Body of pancreas (tissue), 4 donors: ENCODE measurements at regions not wholly inside any gene's neighbourhood (a gene's known extent, or its start where the extent isn't known, plus 50 kb on each side); places are given as distances from the start of the nearest gene placed in this dataset.

Experiments used
- POLR2A ChIP-seq, 3 donors: fragments of 450-650 bp; IDR thresholded peaks; one replicate each; pipeline ENCODE4 v1.6.1; 2016; ENCODE audit warnings: antibody characterized with exemption in 3 of 3, mild to moderate bottlenecking in 2 of 3
- TF ChIP-seq, protein P1 (sequence below), 7 experiments: fragments of 450-650 bp in 4 of 7; fragments of 200-600 bp in 3 of 7; sonication (generic) in 3 of 7; IDR thresholded peaks; one replicate each; pipeline ENCODE4 v1.5.1; 2016 to 2019; ENCODE audit warnings: antibody characterized with exemption in 7 of 7

DNA sequence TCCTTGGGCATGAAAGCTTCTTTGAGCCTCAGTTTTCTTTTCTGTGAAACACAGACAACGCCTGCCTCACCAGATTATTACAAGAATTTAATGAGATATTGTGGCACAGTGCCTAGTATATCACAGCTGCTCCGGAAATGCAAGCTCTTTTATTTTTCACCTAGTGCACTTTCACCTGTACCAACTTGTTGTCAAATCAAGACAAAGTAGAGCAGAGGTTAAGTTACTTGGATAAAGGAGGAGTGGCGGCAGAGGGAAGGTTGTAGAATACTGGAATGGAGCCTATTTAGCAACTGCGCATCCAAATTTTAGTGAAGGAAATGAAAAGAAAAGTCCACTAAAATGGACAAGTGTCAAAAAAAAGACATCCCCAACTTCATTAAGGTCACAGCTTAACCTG, 54.9 kb upstream of the RHOBTB1 start:
- TF ChIP-seq, protein P1, sequence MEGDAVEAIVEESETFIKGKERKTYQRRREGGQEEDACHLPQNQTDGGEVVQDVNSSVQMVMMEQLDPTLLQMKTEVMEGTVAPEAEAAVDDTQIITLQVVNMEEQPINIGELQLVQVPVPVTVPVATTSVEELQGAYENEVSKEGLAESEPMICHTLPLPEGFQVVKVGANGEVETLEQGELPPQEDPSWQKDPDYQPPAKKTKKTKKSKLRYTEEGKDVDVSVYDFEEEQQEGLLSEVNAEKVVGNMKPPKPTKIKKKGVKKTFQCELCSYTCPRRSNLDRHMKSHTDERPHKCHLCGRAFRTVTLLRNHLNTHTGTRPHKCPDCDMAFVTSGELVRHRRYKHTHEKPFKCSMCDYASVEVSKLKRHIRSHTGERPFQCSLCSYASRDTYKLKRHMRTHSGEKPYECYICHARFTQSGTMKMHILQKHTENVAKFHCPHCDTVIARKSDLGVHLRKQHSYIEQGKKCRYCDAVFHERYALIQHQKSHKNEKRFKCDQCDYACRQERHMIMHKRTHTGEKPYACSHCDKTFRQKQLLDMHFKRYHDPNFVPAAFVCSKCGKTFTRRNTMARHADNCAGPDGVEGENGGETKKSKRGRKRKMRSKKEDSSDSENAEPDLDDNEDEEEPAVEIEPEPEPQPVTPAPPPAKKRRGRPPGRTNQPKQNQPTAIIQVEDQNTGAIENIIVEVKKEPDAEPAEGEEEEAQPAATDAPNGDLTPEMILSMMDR (IDR thresholded peaks at IDR 0.05) = no peak
- TF ChIP-seq POLR2A (IDR thresholded peaks at IDR 0.05) = no peak
